ENCODE measurements at regions not wholly inside any gene's neighbourhood (a gene's known extent, or its start where the extent isn't known, plus 50 kb on each side); places are given as distances from the start of the nearest gene placed in this dataset.
"Not testable (repeated sequence)": the region's sequence is repeated elsewhere in the genome, so short reads cannot be mapped to it uniquely, and the experiment has no call there.

GRCh38 chr5:56763711-56764466 lies 51.5 kb upstream of the MAP3K1 start:
- ATAC-seq (peak; percentile 63), DNase-seq (ENCODE audit: missing footprints) (no peak)
- intact Hi-C loops (cut with DNase I), result no loop called here

GRCh38 chr5:56763182-56763581 lies 52.2 kb upstream of the MAP3K1 start:
- intact Hi-C loops (cut with DNase I), result no loop called here
- DNase-seq (ENCODE audit: missing footprints), result no peak
- ATAC-seq, result no peak

GRCh38 chr5:56761151-56761885 lies 54.0 kb upstream of the MAP3K1 start:
- no peak for DNase-seq (ENCODE audit: missing footprints)
- intact Hi-C loops (cut with DNase I), result no loop called here
- no peak for ATAC-seq

GRCh38 chr5:56760723-56761122 lies 54.6 kb upstream of the MAP3K1 start:
- DNase-seq (ENCODE audit: missing footprints) (no peak), ATAC-seq (no peak)
- intact Hi-C loops (cut with DNase I), result no loop called here

- intact Hi-C loops (cut with DNase I), result no loop called here
- DNase-seq (ENCODE audit: missing footprints) (no peak), ATAC-seq (no peak)
Observed at GRCh38 chr5:56759521-56760216, 55.7 kb upstream of the MAP3K1 start.

GRCh38 chr5:56757077-56757476 lies 58.3 kb upstream of the MAP3K1 start:
- intact Hi-C loops (cut with DNase I), result no loop called here
- DNase-seq (ENCODE audit: missing footprints), result no peak
- ATAC-seq, result no peak

GRCh38 chr5:56755036-56755555 lies 60.3 kb upstream of the MAP3K1 start:
- intact Hi-C loops (cut with DNase I), result no loop called here
- DNase-seq (ENCODE audit: missing footprints) (no peak), ATAC-seq (no peak)

GRCh38 chr5:56753588-56753987 lies 61.8 kb upstream of the MAP3K1 start:
- DNase-seq (ENCODE audit: missing footprints); intact Hi-C loops (cut with DNase I); ATAC-seq: not testable (repeated sequence)

GRCh38 chr5:56751572-56752313 lies 63.6 kb upstream of the MAP3K1 start:
- no peak for ATAC-seq
- intact Hi-C loops (cut with DNase I), result no loop called here
- DNase-seq (ENCODE audit: missing footprints), result no peak

GRCh38 chr5:56749842-56750241 lies 65.5 kb upstream of the MAP3K1 start:
- no peak for DNase-seq (ENCODE audit: missing footprints)
- no peak for ATAC-seq
- intact Hi-C loops (cut with DNase I), result no loop called here

GRCh38 chr5:56746553-56747339 lies 68.6 kb upstream of the MAP3K1 start:
- intact Hi-C loops (cut with DNase I), result no loop called here
- ATAC-seq (no peak), DNase-seq (ENCODE audit: missing footprints) (no peak)

GRCh38 chr5:56745864-56746263 lies 69.5 kb upstream of the MAP3K1 start:
- intact Hi-C loops (cut with DNase I), result no loop called here
- no peak for DNase-seq (ENCODE audit: missing footprints)
- no peak for ATAC-seq

- DNase-seq (ENCODE audit: missing footprints) (no peak), ATAC-seq (no peak)
- intact Hi-C loops (cut with DNase I), result no loop called here
Observed at GRCh38 chr5:56740868-56741267, 74.5 kb upstream of the MAP3K1 start.

GRCh38 chr5:56739990-56740389 lies 75.4 kb upstream of the MAP3K1 start:
- intact Hi-C loops (cut with DNase I), result no loop called here
- ATAC-seq (no peak), DNase-seq (ENCODE audit: missing footprints) (no peak)

- intact Hi-C loops (cut with DNase I), result no loop called here
- ATAC-seq, result no peak
- DNase-seq (ENCODE audit: missing footprints), result no peak
Observed at GRCh38 chr5:56737951-56738606, 77.3 kb upstream of the MAP3K1 start.

- DNase-seq (ENCODE audit: missing footprints), result no peak
- no peak for ATAC-seq
- intact Hi-C loops (cut with DNase I), result no loop called here
Observed at GRCh38 chr5:56737002-56737621, 78.2 kb upstream of the MAP3K1 start.
